ENCODE measurements at regions not wholly inside any gene's neighbourhood (a gene's known extent, or its start where the extent isn't known, plus 50 kb on each side); places are given as distances from the start of the nearest gene placed in this dataset.

DNA sequence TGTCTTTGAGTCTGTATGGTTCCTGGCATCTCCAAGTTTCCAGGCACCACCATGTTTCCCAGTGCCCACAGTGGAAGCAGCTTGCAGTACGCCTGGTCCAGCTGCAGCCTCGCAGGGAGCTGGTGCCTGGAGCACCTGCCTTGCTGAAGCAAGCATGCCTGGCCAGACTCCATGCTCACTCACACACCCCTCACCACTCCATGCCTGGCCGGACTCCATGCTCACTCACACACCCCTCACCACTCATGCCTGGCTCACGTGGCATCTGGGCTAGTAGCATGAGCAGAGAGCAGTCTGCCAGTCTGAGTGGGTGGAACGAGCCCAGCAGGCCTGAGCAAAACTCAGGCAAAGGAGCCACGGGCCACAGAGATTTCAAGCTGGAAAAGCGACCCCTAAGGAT lies 214.3 kb downstream of the TFAP2C start:
- Mint-ChIP-seq H3K4me1 (peaks cover 6 to 13% of the 10 kb centered on the region in 2 experiments), H3K27me3 (ENCODE audit: low read depth) (peaks cover 22% of the 10 kb centered on the region), H3K27ac (no peak overlapping the region), H3K36me3 (ENCODE audit: insufficient read depth in 1 of 3, low read depth in 3 of 3) (no peaks in the 10 kb centered on the region), H3K9me3 (no peaks in the 10 kb centered on the region), H3K4me3 (no peak overlapping the region)
- Histone ChIP-seq H3K23ac (ENCODE audit: insufficient read length, low read depth, low read length) (no peak overlapping the region), H3K27ac (ENCODE audit: insufficient read length, low read depth, low read length) (no peak overlapping the region), H2BK15ac (ENCODE audit: low read depth, low read length) (no peak overlapping the region), H2BK5ac (ENCODE audit: insufficient read length, low read length) (no peak overlapping the region), H4K91ac (ENCODE audit: insufficient read length, low read depth, low read length) (no peak overlapping the region), H2AFZ (ENCODE audit: low read length) (no peak overlapping the region), H3K14ac (ENCODE audit: insufficient read depth, low read length) (no peak overlapping the region), H2AK5ac (ENCODE audit: insufficient read length, low read length) (no peak overlapping the region), H4K5ac (ENCODE audit: insufficient read length, low read depth, low read length) (no peak overlapping the region), H2BK120ac (ENCODE audit: low read depth, low read length, poor library complexity, severe bottlenecking) (no peak overlapping the region), H3K23me2 (ENCODE audit: insufficient read length, low read depth, low read length, poor library complexity, severe bottlenecking) (no peaks in the 10 kb centered on the region), H3K9ac (ENCODE audit: extremely low read depth, insufficient read length, low read length) (no peak overlapping the region), H2BK20ac (ENCODE audit: low read depth, low read length, poor library complexity, severe bottlenecking) (no peak overlapping the region), H4K20me1 (ENCODE audit: control insufficient read depth, insufficient read depth, insufficient read length) (no peaks in the 10 kb centered on the region), H3T11ph (ENCODE audit: low read length) (no peak overlapping the region), H3K18ac (ENCODE audit: insufficient read length, low read depth, low read length) (peak overlapping the region; percentile 13), H3K56ac (ENCODE audit: insufficient read length, low read depth, low read length) (no peak overlapping the region), H3K27me3 (ENCODE audit: insufficient read depth, low read length) (no peaks in the 10 kb centered on the region; the same call in 1 of the 2 replicates), H3K9me3 (ENCODE audit: control insufficient read depth, low read depth, low read length) (no peaks in the 10 kb centered on the region), H3K79me2 (ENCODE audit: insufficient read depth, low read length) (no peaks in the 10 kb centered on the region), H3K79me1 (ENCODE audit: insufficient read depth, low read depth, low read length, poor library complexity, severe bottlenecking) (no peaks in the 10 kb centered on the region), H2BK12ac (ENCODE audit: insufficient read length, low read depth, low read length) (no peak overlapping the region), H3K4me1 (ENCODE audit: insufficient read depth, low read length) (no peaks in the 10 kb centered on the region), H3K4ac (ENCODE audit: low read depth, low read length) (no peak overlapping the region), H4K8ac (replicated peaks; ENCODE audit: insufficient read length, low read depth, low read length) (no peak overlapping the region), H3K4me2 (ENCODE audit: insufficient read depth, insufficient read length, low read length) (no peak overlapping the region)
- DNase-seq: no peak
- TF ChIP-seq, protein P1, sequence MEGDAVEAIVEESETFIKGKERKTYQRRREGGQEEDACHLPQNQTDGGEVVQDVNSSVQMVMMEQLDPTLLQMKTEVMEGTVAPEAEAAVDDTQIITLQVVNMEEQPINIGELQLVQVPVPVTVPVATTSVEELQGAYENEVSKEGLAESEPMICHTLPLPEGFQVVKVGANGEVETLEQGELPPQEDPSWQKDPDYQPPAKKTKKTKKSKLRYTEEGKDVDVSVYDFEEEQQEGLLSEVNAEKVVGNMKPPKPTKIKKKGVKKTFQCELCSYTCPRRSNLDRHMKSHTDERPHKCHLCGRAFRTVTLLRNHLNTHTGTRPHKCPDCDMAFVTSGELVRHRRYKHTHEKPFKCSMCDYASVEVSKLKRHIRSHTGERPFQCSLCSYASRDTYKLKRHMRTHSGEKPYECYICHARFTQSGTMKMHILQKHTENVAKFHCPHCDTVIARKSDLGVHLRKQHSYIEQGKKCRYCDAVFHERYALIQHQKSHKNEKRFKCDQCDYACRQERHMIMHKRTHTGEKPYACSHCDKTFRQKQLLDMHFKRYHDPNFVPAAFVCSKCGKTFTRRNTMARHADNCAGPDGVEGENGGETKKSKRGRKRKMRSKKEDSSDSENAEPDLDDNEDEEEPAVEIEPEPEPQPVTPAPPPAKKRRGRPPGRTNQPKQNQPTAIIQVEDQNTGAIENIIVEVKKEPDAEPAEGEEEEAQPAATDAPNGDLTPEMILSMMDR (conservative IDR thresholded peaks at IDR 0.05): no peak
- whole genome bisulfite sequencing (ENCODE audit: extremely low coverage, insufficient read length, low lambda C conversion rate): no CpG with 5 or more reads among the region's 7 CpGs
